ENCODE measurements at regions not wholly inside any gene's neighbourhood (a gene's known extent, or its start where the extent isn't known, plus 50 kb on each side); places are given as distances from the start of the nearest gene placed in this dataset.

GRCh38 chr17:77459018-77459755 lies 318.4 kb downstream of the SEC14L1 start:
- Histone ChIP-seq H3K4me1 (ENCODE audit: insufficient read depth) (peaks cover 2% of the 10 kb centered on the region), H3K27ac (no peak overlapping the region), H3K27me3 (no peaks in the 10 kb centered on the region), H3K36me3 (no peaks in the 10 kb centered on the region), H3K4me3 (no peak overlapping the region), H3K9me3 (no peaks in the 10 kb centered on the region)
- TF ChIP-seq CTCF (IDR thresholded peaks at IDR 0.05) (no peak), EP300 (IDR thresholded peaks at IDR 0.05) (no peak), POLR2A (IDR thresholded peaks at IDR 0.05) (no peak)
- 91 to 94% (median 92%) methylated on average over 19 of the region's 19 CpGs for WGBS, 3 donors
- DNase-seq = no peak
- intact Hi-C loops (cut with DNase I) = no loop called here

- intact Hi-C loops (cut with DNase I) = no loop called here
- H3K4me1 ChIP-seq (ENCODE audit: insufficient read depth) = peaks cover 2% of the 10 kb centered on the region
- no peak for DNase-seq
- H3K36me3 ChIP-seq = no peaks in the 10 kb centered on the region
- H3K9me3 ChIP-seq = no peaks in the 10 kb centered on the region
- no peaks in the 10 kb centered on the region for H3K27me3 ChIP-seq
- no peak overlapping the region for H3K4me3 ChIP-seq
- no peak overlapping the region for H3K27ac ChIP-seq
- TF ChIP-seq POLR2A (IDR thresholded peaks at IDR 0.05) (no peak), EP300 (IDR thresholded peaks at IDR 0.05) (no peak), CTCF (IDR thresholded peaks at IDR 0.05) (no peak)
- 60 to 71% (median 63%) methylated on average over 8 to 9 of the region's 9 CpGs for WGBS, 3 donors
Observed at GRCh38 chr17:77460514-77461046, 319.8 kb downstream of the SEC14L1 start.

GRCh38 chr17:77461277-77462057 lies 320.7 kb downstream of the SEC14L1 start:
- H3K9me3 ChIP-seq = no peaks in the 10 kb centered on the region
- H3K36me3 ChIP-seq = no peaks in the 10 kb centered on the region
- 85 to 86% (median 86%) methylated on average over 16 of the region's 16 CpGs for WGBS, 3 donors
- TF ChIP-seq CTCF (IDR thresholded peaks at IDR 0.05) (no peak), POLR2A (IDR thresholded peaks at IDR 0.05) (no peak), EP300 (IDR thresholded peaks at IDR 0.05) (no peak)
- no peak for DNase-seq
- H3K4me1 ChIP-seq (ENCODE audit: insufficient read depth) = peaks cover 8% of the 10 kb centered on the region
- H3K4me3 ChIP-seq = no peak overlapping the region
- no peaks in the 10 kb centered on the region for H3K27me3 ChIP-seq
- intact Hi-C loops (cut with DNase I) = no loop called here
- no peak overlapping the region for H3K27ac ChIP-seq

GRCh38 chr17:77462090-77462489 lies 321.3 kb downstream of the SEC14L1 start:
- no peaks in the 10 kb centered on the region for H3K27me3 ChIP-seq
- no peaks in the 10 kb centered on the region for H3K36me3 ChIP-seq
- 54 to 63% (median 62%) methylated on average over 11 of the region's 11 CpGs for WGBS, 3 donors
- H3K9me3 ChIP-seq = no peaks in the 10 kb centered on the region
- H3K4me3 ChIP-seq = no peak overlapping the region
- TF ChIP-seq POLR2A (IDR thresholded peaks at IDR 0.05) (no peak), EP300 (IDR thresholded peaks at IDR 0.05) (no peak), CTCF (IDR thresholded peaks at IDR 0.05) (no peak)
- intact Hi-C loops (cut with DNase I) = no loop called here
- DNase-seq = no peak
- no peak overlapping the region for H3K27ac ChIP-seq
- H3K4me1 ChIP-seq (ENCODE audit: insufficient read depth) = peaks cover 8% of the 10 kb centered on the region
